Gastrocnemius medialis (tissue), 4 donors: ENCODE measurements at regions not wholly inside any gene's neighbourhood (a gene's known extent, or its start where the extent isn't known, plus 50 kb on each side); places are given as distances from the start of the nearest gene placed in this dataset.

ENCODE experiments used
- ATAC-seq, 2 donors: fragments of 150-250 bp; one replicate each; pipeline ENCODE4 v1.9.1; 2016
- DNase-seq, 2 donors: peaks; one replicate each; pipeline ENCODE4 v3.0.0-alpha.2; 2019
- H3K27ac ChIP-seq, 4 donors: fragments of 200-600 bp; sonication (generic); 1 replicate in 1 of 4; 2 replicates in 3 of 4; pipeline ENCODE4 v1.5.1; 2016 to 2018; ENCODE audit warnings: mild to moderate bottlenecking in 2 of 4, moderate library complexity in 1 of 4
- H3K27me3 ChIP-seq, 3 donors: fragments of 200-600 bp; sonication (generic) in 2 of 3; 1 replicate in 1 of 3; 2 replicates in 2 of 3; pipeline versions ENCODE4 v1.5.1 to v1.6.0; 2016 to 2019; ENCODE audit warnings: mild to moderate bottlenecking in 1 of 3, moderate library complexity in 1 of 3
- H3K36me3 ChIP-seq, 2 donors: fragments of 200-600 bp; sonication (generic) in 1 of 2; one replicate each; pipeline ENCODE4 v1.5.1; 2017 to 2018
- H3K4me1 ChIP-seq, 2 donors: fragments of 200-600 bp; sonication (generic) in 1 of 2; one replicate each; pipeline ENCODE4 v1.5.1; 2016 to 2017; ENCODE audit warnings: mild to moderate bottlenecking in 2 of 2
- H3K4me3 ChIP-seq, 4 donors: fragments of 200-600 bp; sonication (generic) in 3 of 4; 1 replicate in 1 of 4; 2 replicates in 3 of 4; pipeline ENCODE4 v1.5.1; 2016 to 2019; ENCODE audit warnings: mild to moderate bottlenecking in 2 of 4
- H3K9me3 ChIP-seq, 3 donors: fragments of 200-600 bp; sonication (generic) in 2 of 3; 1 replicate in 1 of 3; 2 replicates in 2 of 3; pipeline ENCODE4 v1.5.1; 2016 to 2019
- POLR2A ChIP-seq, 2 donors: fragments of 450-650 bp; IDR thresholded peaks; one replicate each; pipeline ENCODE4 v1.6.1; 2017; ENCODE audit warnings: antibody characterized with exemption in 2 of 2, mild to moderate bottlenecking in 2 of 2, moderate library complexity in 2 of 2
- in situ Hi-C, 4 donors: fragments of 200-750 bp; cut with MboI; loops; one replicate each; pipeline versions ENCODE4 v1.15.0 to v1.8.0; 2017; ENCODE audit warnings: low sequenced_read_pairs in 4 of 4
- intact Hi-C: fragments of 100-400 bp; cut with DNase I; formaldehyde crosslinking; loops from one replicate; pipeline ENCODE4 v1.15.1; 2023; ENCODE audit warnings: low total_unique reads
- TF ChIP-seq, protein P1 (sequence below), 5 experiments: fragments of 450-650 bp in 3 of 5; fragments of 200-600 bp in 2 of 5; sonication (generic) in 2 of 5; IDR thresholded peaks in 4 of 5; conservative IDR thresholded peaks in 1 of 5; 1 replicate in 4 of 5; 2 replicates in 1 of 5; pipeline ENCODE4 v1.5.1; 2016 to 2019; ENCODE audit warnings: antibody characterized with exemption in 5 of 5, mild to moderate bottlenecking in 3 of 5, moderate library complexity in 3 of 5

DNA sequence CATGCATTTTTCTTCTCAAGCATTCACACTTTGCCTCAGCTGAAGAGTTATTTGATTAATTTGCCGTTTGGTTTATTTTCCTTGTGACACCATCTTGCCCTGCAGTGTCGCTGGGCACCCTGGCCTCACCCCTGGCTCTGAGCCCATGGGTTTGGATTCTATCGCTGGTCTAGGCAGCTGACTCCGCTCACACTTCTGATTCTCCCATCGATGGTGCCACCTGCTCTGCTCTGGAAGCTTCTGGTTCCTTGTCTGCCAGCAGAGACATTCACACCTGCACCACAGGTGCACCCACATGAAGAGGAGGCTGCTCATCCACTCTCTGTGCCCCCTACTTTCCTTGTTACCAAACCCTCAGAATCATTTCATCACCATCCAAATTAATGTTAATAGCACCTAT lies 291.6 kb upstream of the CDH4 start:
- no peaks in the 10 kb centered on the region for H3K36me3 ChIP-seq
- no peak for TF ChIP-seq POLR2A (IDR thresholded peaks at IDR 0.05)
- TF ChIP-seq, protein P1, sequence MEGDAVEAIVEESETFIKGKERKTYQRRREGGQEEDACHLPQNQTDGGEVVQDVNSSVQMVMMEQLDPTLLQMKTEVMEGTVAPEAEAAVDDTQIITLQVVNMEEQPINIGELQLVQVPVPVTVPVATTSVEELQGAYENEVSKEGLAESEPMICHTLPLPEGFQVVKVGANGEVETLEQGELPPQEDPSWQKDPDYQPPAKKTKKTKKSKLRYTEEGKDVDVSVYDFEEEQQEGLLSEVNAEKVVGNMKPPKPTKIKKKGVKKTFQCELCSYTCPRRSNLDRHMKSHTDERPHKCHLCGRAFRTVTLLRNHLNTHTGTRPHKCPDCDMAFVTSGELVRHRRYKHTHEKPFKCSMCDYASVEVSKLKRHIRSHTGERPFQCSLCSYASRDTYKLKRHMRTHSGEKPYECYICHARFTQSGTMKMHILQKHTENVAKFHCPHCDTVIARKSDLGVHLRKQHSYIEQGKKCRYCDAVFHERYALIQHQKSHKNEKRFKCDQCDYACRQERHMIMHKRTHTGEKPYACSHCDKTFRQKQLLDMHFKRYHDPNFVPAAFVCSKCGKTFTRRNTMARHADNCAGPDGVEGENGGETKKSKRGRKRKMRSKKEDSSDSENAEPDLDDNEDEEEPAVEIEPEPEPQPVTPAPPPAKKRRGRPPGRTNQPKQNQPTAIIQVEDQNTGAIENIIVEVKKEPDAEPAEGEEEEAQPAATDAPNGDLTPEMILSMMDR (IDR thresholded peaks at IDR 0.05 in 4 of 5, conservative IDR thresholded peaks at IDR 0.05 in 1 of 5) = no peak
- in situ Hi-C loops (no loop called here), intact Hi-C loops (no loop called here)
- DNase-seq (no peak), ATAC-seq (no peak)
- no peaks in the 10 kb centered on the region for H3K27me3 ChIP-seq
- no peaks in the 10 kb centered on the region for H3K9me3 ChIP-seq
- H3K4me1 ChIP-seq = no peaks in the 10 kb centered on the region
- H3K27ac ChIP-seq = no peak overlapping the region
- H3K4me3 ChIP-seq = no peak overlapping the region

DNA sequence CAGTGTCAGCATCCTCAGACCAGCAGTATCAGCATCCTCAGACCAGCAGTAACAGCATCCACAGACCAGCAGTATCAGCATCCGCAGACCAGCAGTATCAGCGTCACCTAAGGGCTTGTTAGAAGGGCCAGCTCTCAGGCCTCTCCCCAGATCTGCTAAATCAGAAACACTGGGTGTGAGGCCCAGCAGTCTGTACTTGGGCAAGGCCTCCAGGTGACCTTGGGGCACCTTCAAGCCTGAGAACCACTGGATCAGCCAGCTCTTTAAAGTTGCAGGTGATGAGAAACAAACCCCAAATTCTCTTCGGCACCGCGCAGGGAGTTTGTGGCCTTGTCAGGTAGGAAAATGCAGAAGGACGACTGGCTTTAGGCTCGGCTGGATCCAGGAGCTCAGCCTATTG lies 290.5 kb upstream of the CDH4 start:
- Histone ChIP-seq H3K27me3 (no peaks in the 10 kb centered on the region), H3K4me3 (no peak overlapping the region), H3K4me1 (no peaks in the 10 kb centered on the region), H3K36me3 (no peaks in the 10 kb centered on the region), H3K27ac (no peak overlapping the region), H3K9me3 (no peaks in the 10 kb centered on the region)
- DNase-seq (no peak), ATAC-seq (no peak)
- in situ Hi-C loops (no loop called here), intact Hi-C loops (no loop called here)
- TF ChIP-seq, protein P1 (IDR thresholded peaks at IDR 0.05 in 4 of 5, conservative IDR thresholded peaks at IDR 0.05 in 1 of 5) = no peak
- no peak for TF ChIP-seq POLR2A (IDR thresholded peaks at IDR 0.05)

DNA sequence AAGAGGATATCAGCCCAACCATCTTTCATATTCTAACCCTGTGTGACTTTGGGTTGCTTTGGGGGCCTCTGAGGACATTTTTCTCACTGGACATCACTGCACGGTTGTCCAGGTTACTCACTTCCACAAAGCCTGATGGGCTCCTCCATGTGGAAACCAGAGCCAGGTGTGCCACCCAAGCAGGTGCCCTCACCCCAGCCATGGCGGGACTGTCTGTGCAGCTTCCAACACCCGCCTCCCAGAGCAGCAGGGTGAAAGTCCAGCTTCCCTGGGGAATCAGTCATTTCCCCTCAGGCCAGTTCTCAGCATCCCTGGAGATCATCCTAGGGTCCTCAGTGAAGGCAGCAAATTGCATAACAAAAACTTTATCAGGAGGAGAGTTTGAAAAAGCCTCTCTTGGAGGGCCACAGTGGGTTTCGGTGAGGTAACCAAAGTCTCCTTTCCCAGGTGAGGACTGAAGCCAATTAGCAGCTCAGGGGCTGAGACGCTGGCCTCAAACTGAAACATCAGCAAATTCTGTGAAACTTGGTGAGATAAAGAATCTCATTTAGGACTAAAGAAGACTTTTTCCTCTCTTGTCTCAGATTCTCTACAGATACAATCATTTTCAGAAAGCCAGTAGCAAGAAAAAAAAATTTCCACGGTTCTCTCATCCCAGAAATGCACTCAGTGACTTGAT lies 289.6 kb upstream of the CDH4 start:
- Histone ChIP-seq H3K36me3 (no peaks in the 10 kb centered on the region), H3K4me3 (no peak overlapping the region), H3K9me3 (no peaks in the 10 kb centered on the region), H3K4me1 (no peaks in the 10 kb centered on the region), H3K27ac (no peak overlapping the region), H3K27me3 (no peaks in the 10 kb centered on the region)
- no peak for ATAC-seq
- TF ChIP-seq, protein P1 (IDR thresholded peaks at IDR 0.05 in 4 of 5, conservative IDR thresholded peaks at IDR 0.05 in 1 of 5) = no peak
- no peak for TF ChIP-seq POLR2A (IDR thresholded peaks at IDR 0.05)
- no peak for DNase-seq
- intact Hi-C loops = no loop called here
- in situ Hi-C loops = no loop called here

DNA sequence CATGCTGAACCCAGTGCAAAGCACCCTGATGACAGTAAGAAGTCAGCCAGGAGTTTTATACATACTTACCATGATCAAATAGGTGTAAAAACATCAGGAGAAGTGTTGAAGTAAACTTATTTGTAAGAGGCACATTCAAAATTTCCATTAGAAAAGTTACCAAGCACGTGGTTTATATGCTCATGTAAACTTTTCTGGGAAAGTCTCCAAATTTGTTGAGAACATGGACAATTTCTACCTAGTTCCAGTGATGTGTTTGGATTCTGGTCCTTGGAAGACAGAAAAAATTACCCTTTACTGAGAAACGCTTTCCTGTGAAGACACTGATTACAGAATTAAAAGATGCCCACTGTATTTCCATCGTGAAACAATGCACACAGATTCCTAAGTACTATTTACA lies 288.9 kb upstream of the CDH4 start:
- no peaks in the 10 kb centered on the region for H3K27me3 ChIP-seq
- no peaks in the 10 kb centered on the region for H3K36me3 ChIP-seq
- DNase-seq (no peak), ATAC-seq (no peak)
- intact Hi-C loops (no loop called here), in situ Hi-C loops (no loop called here)
- H3K9me3 ChIP-seq = no peaks in the 10 kb centered on the region
- H3K4me1 ChIP-seq = no peaks in the 10 kb centered on the region
- H3K4me3 ChIP-seq = no peak overlapping the region
- no peak overlapping the region for H3K27ac ChIP-seq
- TF ChIP-seq, protein P1 (IDR thresholded peaks at IDR 0.05 in 4 of 5, conservative IDR thresholded peaks at IDR 0.05 in 1 of 5) = no peak
- TF ChIP-seq POLR2A (IDR thresholded peaks at IDR 0.05) = no peak

DNA sequence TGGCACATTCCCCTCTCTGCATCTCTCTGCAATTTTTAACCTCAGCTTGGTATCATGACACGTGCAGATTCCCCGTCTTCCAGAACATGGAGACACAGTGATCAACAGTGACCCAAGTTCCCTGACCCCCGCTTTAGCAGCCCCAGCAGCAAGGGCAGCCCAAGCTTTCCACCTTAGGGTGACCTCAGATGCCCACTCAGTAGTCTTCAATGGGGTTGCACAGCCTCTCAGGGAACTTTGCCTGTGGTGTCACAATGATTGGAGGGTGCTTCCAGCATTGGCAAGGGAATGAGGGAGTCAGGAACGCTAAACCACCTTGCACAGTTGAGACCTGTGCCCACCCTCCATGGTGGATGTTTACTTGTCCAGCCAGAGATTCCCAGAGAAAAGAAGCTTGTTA lies 287.1 kb upstream of the CDH4 start:
- Histone ChIP-seq H3K9me3 (no peaks in the 10 kb centered on the region), H3K36me3 (no peaks in the 10 kb centered on the region), H3K27me3 (no peaks in the 10 kb centered on the region), H3K27ac (no peak overlapping the region), H3K4me1 (no peaks in the 10 kb centered on the region), H3K4me3 (no peak overlapping the region)
- TF ChIP-seq, protein P1 (IDR thresholded peaks at IDR 0.05 in 4 of 5, conservative IDR thresholded peaks at IDR 0.05 in 1 of 5) = no peak
- no peak for TF ChIP-seq POLR2A (IDR thresholded peaks at IDR 0.05)
- intact Hi-C loops = no loop called here
- no peak for DNase-seq
- ATAC-seq = no peak
- in situ Hi-C loops = no loop called here
